ENCODE measurements at regions not wholly inside any gene's neighbourhood (a gene's known extent, or its start where the extent isn't known, plus 50 kb on each side); places are given as distances from the start of the nearest gene placed in this dataset.

GRCh38 chr7:98760201-98760651, 109.6 kb downstream of the TMEM130 start:
- TF ChIP-seq EZH2phosphoT487 (conservative IDR thresholded peaks at IDR 0.05; ENCODE audit: low read length) (no peak), CTCF (IDR thresholded peaks at IDR 0.05; ENCODE audit: insufficient read depth, low read length, poor library complexity, severe bottlenecking) (no peak)

All from SU-DHL-6 (cell line).